MM.1S (cell line): ENCODE measurements at regions not wholly inside any gene's neighbourhood (a gene's known extent, or its start where the extent isn't known, plus 50 kb on each side); places are given as distances from the start of the nearest gene placed in this dataset.

Source experiments
- EZH2 ChIP-seq: fragments of 300-600 bp; sonication (generic); optimal IDR thresholded peaks from 2 replicates; pipeline ENCODE3; 2017; ENCODE audit warnings: low read depth, mild to moderate bottlenecking, antibody characterized with exemption, low read length, mixed read lengths
- TF ChIP-seq, protein P1 (sequence below): fragments of 300-600 bp; sonication (generic); IDR thresholded peaks from 2 replicates; pipeline ENCODE4 v1.5.1; 2016; ENCODE audit warnings: antibody characterized with exemption, low read length, mixed read lengths

DNA sequence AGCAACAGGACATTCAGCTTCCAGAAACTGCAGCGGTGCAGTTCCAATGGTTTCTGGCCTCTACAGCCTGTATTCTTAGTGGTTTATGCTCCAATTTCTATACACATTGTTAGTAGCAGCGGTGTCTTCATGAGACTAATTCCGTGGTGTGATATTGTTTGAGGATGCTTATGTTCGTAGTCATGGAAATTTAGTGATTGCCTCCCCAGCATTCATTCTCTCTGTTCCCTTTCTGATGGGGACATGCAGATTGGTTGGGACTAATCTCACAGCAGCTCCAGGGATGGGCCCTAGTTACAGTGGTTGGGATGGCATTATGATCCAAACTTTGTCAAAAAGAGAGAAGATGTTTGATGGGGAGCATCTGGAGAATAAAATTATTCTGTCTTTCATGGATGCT, 208.6 kb downstream of the CD47 start:
- no peak for TF ChIP-seq EZH2
- TF ChIP-seq, protein P1, sequence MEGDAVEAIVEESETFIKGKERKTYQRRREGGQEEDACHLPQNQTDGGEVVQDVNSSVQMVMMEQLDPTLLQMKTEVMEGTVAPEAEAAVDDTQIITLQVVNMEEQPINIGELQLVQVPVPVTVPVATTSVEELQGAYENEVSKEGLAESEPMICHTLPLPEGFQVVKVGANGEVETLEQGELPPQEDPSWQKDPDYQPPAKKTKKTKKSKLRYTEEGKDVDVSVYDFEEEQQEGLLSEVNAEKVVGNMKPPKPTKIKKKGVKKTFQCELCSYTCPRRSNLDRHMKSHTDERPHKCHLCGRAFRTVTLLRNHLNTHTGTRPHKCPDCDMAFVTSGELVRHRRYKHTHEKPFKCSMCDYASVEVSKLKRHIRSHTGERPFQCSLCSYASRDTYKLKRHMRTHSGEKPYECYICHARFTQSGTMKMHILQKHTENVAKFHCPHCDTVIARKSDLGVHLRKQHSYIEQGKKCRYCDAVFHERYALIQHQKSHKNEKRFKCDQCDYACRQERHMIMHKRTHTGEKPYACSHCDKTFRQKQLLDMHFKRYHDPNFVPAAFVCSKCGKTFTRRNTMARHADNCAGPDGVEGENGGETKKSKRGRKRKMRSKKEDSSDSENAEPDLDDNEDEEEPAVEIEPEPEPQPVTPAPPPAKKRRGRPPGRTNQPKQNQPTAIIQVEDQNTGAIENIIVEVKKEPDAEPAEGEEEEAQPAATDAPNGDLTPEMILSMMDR = no peak
